HFFc6 (cell line): ENCODE measurements at regions not wholly inside any gene's neighbourhood (a gene's known extent, or its start where the extent isn't known, plus 50 kb on each side); places are given as distances from the start of the nearest gene placed in this dataset.

ENCODE experiments used
- DNase-seq: peaks from one replicate; pipeline ENCODE4 v3.0.0-alpha.2; 2018
- H3K27ac Mint-ChIP-seq: 2 replicates; pipeline ENCODE4 v1.8.0; 2020; ENCODE audit warnings: mild to moderate bottlenecking, mixed read lengths
- H3K27me3 Mint-ChIP-seq: 2 replicates; pipeline ENCODE4 v1.8.0; 2021; ENCODE audit warnings: mild to moderate bottlenecking, moderate library complexity, mixed read lengths; ENCODE audit not compliant: insufficient read depth
- H3K36me3 Mint-ChIP-seq: 2 replicates; pipeline ENCODE4 v1.8.0; 2021; ENCODE audit warnings: low read depth, mixed read lengths
- H3K4me1 Mint-ChIP-seq: 2 replicates; pipeline ENCODE4 v1.8.0; 2020; ENCODE audit warnings: low read depth, mixed read lengths
- H3K4me3 Mint-ChIP-seq: 2 replicates; pipeline ENCODE4 v1.8.0; 2020; ENCODE audit warnings: mild to moderate bottlenecking, moderate library complexity, mixed read lengths
- H3K9me3 Mint-ChIP-seq: 2 replicates; pipeline ENCODE4 v1.8.0; 2020; ENCODE audit warnings: mild to moderate bottlenecking, mixed read lengths
- TF ChIP-seq, protein P1 (sequence below): fragments of 200-600 bp; sonication (generic); IDR thresholded peaks from 2 replicates; pipeline ENCODE4 v1.5.0; 2021; ENCODE audit warnings: antibody characterized with exemption, mild to moderate bottlenecking

DNA sequence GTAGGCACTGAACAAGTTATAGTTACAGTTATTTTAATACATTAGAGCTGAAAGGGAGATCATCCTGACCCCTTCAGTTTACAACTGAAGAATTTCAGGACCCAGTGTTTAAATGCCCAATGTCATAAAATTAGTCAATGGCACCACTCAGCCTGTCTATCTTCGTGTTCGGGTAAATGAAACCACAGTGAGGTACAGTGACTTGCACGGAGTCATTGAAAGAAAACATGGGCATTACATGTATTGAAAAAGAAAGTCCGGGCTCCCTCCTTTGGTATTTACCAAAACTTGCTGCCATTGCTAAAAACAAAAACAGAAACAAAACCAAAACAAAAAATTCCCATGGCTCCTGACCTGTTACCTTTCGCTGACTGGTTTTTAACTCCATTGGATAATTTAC, 131.7 kb downstream of the SH2D1A start:
- TF ChIP-seq, protein P1, sequence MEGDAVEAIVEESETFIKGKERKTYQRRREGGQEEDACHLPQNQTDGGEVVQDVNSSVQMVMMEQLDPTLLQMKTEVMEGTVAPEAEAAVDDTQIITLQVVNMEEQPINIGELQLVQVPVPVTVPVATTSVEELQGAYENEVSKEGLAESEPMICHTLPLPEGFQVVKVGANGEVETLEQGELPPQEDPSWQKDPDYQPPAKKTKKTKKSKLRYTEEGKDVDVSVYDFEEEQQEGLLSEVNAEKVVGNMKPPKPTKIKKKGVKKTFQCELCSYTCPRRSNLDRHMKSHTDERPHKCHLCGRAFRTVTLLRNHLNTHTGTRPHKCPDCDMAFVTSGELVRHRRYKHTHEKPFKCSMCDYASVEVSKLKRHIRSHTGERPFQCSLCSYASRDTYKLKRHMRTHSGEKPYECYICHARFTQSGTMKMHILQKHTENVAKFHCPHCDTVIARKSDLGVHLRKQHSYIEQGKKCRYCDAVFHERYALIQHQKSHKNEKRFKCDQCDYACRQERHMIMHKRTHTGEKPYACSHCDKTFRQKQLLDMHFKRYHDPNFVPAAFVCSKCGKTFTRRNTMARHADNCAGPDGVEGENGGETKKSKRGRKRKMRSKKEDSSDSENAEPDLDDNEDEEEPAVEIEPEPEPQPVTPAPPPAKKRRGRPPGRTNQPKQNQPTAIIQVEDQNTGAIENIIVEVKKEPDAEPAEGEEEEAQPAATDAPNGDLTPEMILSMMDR, result no peak
- no peak for DNase-seq
- Mint-ChIP-seq H3K27ac (no peak overlapping the region), H3K27me3 (peaks cover 4% of the 10 kb centered on the region; the same call in 1 of the 2 replicates), H3K9me3 (no peaks in the 10 kb centered on the region), H3K4me1 (no peaks in the 10 kb centered on the region), H3K4me3 (no peak overlapping the region), H3K36me3 (no peaks in the 10 kb centered on the region)

DNA sequence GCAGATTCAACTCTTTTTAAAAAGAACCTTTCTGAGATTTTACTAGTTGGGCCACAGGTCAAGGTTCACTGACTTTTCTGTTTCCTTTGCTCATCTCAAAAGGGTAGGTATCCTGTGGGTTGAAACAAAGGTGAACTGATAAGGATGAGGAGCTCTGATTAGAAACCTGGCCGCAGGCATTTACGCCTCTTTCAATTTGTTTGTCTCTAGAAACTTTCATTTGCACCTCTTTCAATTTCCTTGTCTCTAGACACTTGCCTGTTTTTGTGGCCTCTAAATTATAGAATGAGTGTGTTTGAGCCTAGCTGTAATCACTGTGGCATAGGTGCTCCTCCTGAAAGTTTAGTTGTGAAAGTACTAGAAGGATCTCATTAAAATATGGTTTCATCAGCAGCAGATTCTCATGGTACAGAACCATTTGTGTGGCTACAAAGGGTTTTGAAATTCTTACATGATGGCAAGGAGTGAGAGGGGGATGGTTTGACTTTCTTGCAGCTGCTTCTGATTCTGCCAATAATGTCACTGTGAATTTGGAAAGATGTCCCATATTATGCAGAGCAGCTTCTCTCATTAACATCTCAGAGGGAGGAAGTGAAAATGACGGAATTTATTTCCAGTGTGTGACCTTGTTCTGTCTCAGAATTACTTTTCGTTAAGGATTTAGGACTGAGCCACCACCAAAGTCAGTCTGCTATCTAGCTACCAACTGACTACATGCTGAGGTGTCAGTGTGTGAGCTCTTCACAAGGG, 142.2 kb downstream of the SH2D1A start:
- Mint-ChIP-seq H3K9me3 (no peaks in the 10 kb centered on the region), H3K4me1 (no peaks in the 10 kb centered on the region), H3K4me3 (no peak overlapping the region), H3K27me3 (no peaks in the 10 kb centered on the region; the same call in 1 of the 2 replicates), H3K36me3 (no peaks in the 10 kb centered on the region), H3K27ac (no peak overlapping the region)
- TF ChIP-seq, protein P1, result no peak
- no peak for DNase-seq

DNA sequence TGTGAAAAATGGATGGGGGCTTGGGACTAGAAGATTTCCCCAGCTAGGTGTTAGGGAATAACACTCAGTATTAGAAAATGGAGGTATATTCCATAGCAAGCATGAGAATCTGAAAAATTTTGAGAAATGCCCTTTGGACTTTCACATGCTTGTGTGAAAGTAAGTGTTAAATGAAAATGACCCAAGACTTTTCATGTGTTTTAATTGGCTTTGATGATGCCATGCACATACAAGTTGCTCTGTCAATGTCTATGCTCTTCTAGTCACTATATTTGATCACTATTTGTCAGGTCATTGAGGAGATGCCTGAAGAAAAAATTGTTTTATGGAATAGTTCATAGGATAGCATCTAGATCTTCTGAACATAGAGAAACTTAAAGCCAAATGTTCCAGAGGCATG, 147.6 kb downstream of the SH2D1A start:
- TF ChIP-seq, protein P1, result no peak
- no peaks in the 10 kb centered on the region for H3K36me3 Mint-ChIP-seq
- H3K4me1 Mint-ChIP-seq, result no peaks in the 10 kb centered on the region
- DNase-seq, result no peak
- no peaks in the 10 kb centered on the region; the same call in 1 of the 2 replicates for H3K27me3 Mint-ChIP-seq
- no peak overlapping the region for H3K4me3 Mint-ChIP-seq
- no peak overlapping the region for H3K27ac Mint-ChIP-seq
- no peaks in the 10 kb centered on the region for H3K9me3 Mint-ChIP-seq

DNA sequence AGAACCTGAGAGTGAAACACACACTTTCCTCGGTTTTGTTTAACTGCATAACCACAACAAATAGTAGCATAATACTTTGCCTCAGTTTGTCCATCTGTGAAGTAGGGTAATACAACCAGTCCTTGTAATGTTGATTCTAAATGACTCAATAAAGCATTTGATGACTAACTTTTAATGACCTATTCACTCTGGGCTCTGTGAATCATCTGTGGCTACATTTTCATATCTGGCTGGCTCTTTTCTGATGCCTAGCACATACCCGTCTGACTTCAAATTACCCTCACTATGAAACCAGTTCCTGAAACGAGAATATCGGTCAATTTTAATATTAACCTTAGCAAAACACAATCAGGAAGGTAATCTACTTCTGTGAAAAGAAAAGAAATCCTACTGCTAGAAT, 151.0 kb downstream of the SH2D1A start:
- Mint-ChIP-seq H3K9me3 (no peaks in the 10 kb centered on the region), H3K36me3 (no peaks in the 10 kb centered on the region), H3K4me3 (no peak overlapping the region), H3K27me3 (no peaks in the 10 kb centered on the region; the same call in 1 of the 2 replicates), H3K4me1 (no peaks in the 10 kb centered on the region; the same call in 1 of the 2 replicates), H3K27ac (no peak overlapping the region)
- peak; percentile 2 for DNase-seq
- TF ChIP-seq, protein P1, result no peak

DNA sequence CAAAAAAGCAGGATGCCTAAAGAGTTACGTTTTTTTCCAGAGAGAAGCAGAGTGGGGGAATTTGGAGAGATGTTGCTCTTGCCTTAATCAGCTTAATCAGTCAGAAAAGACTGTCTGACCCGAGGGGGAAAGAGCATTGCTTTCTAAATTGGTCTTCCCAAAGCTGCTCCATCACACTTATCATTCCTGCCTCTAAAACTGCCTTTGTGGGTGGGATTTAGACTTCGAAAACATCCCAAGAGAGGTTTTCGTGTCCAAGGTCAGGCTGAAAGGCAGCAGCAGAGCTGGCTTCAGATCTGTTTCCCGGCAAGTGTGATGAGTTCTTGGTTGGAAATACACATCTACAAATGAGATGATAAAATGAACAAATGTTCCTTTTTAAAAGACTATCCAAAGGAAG, 155.2 kb downstream of the SH2D1A start:
- Mint-ChIP-seq H3K36me3 (no peaks in the 10 kb centered on the region), H3K4me1 (peaks cover 6% of the 10 kb centered on the region; the same call in 1 of the 2 replicates), H3K27ac (no peak overlapping the region), H3K9me3 (no peaks in the 10 kb centered on the region), H3K27me3 (no peaks in the 10 kb centered on the region; the same call in none of the 2 replicates), H3K4me3 (no peak overlapping the region)
- DNase-seq, result no peak
- TF ChIP-seq, protein P1, result no peak
